ENCODE measurements at regions not wholly inside any gene's neighbourhood (a gene's known extent, or its start where the extent isn't known, plus 50 kb on each side); places are given as distances from the start of the nearest gene placed in this dataset.

GRCh38 chr2:67836866-67837265 lies 225.9 kb downstream of the C1D start:
- Histone ChIP-seq H3K27ac (0 out of 2 replicates have a peak overlapping the region, but pooled peaks have one; percentile 20), H3K9me3 (0 out of 2 replicates have a peak, but pooled peaks cover 3% of the 10 kb centered on the region), H3K9ac (no peak overlapping the region), H3K36me3 (no peaks in the 10 kb centered on the region), H3K4me1 (peaks cover 16% of the 10 kb centered on the region), H3K27me3 (no peaks in the 10 kb centered on the region), H3K4me3 (no peak overlapping the region), H3K4me2 (peak overlapping the region; percentile 67), H4K20me1 (no peaks in the 10 kb centered on the region)
- no peak for TF ChIP-seq Cebpa-rat (IDR thresholded peaks at IDR 0.05)

GRCh38 chr2:67838205-67838604 lies 224.6 kb downstream of the C1D start:
- TF ChIP-seq Cebpa-rat (IDR thresholded peaks at IDR 0.05) = no peak
- H3K4me3 ChIP-seq = no peak overlapping the region
- no peaks in the 10 kb centered on the region for H4K20me1 ChIP-seq
- H3K9me3 ChIP-seq = no peaks in the 10 kb centered on the region
- H3K36me3 ChIP-seq = no peaks in the 10 kb centered on the region
- H3K4me2 ChIP-seq = no peak overlapping the region
- H3K27me3 ChIP-seq = no peaks in the 10 kb centered on the region
- peaks cover 16% of the 10 kb centered on the region for H3K4me1 ChIP-seq
- H3K27ac ChIP-seq = no peak overlapping the region
- H3K9ac ChIP-seq = no peak overlapping the region

GRCh38 chr2:67839242-67839641 lies 223.6 kb downstream of the C1D start:
- no peaks in the 10 kb centered on the region for H3K9me3 ChIP-seq
- no peak overlapping the region for H3K9ac ChIP-seq
- H3K36me3 ChIP-seq = no peaks in the 10 kb centered on the region
- no peak overlapping the region for H3K27ac ChIP-seq
- TF ChIP-seq Cebpa-rat (IDR thresholded peaks at IDR 0.05) = no peak
- H3K27me3 ChIP-seq = no peaks in the 10 kb centered on the region
- H3K4me1 ChIP-seq = peaks cover 16% of the 10 kb centered on the region
- H3K4me3 ChIP-seq = no peak overlapping the region
- no peaks in the 10 kb centered on the region for H4K20me1 ChIP-seq
- H3K4me2 ChIP-seq = no peak overlapping the region

DNA sequence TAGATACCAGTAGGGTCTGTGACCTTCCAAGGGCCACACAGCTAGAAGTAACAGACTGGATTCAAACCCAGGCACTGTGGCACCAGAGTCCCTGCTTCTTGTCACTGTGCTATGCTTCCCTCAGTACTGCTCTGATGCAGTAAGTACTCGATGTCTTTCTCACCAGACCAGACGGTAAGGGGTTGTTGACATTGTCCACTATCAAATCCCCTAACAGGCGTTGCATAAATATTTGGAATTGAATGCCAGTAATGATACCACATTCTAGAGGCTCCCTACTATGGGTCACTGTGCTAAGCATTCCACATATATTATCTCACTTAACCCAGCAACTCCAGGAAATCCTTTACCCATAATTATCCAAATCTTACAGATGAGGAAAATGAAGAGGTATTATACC lies 223.1 kb downstream of the C1D start:
- Histone ChIP-seq H3K4me1 (peaks cover 16% of the 10 kb centered on the region), H3K9ac (no peak overlapping the region), H3K27me3 (no peaks in the 10 kb centered on the region), H4K20me1 (no peaks in the 10 kb centered on the region), H3K4me3 (no peak overlapping the region), H3K9me3 (no peaks in the 10 kb centered on the region), H3K27ac (no peak overlapping the region), H3K4me2 (no peak overlapping the region), H3K36me3 (no peaks in the 10 kb centered on the region)
- TF ChIP-seq Cebpa-rat (IDR thresholded peaks at IDR 0.05) = no peak

DNA sequence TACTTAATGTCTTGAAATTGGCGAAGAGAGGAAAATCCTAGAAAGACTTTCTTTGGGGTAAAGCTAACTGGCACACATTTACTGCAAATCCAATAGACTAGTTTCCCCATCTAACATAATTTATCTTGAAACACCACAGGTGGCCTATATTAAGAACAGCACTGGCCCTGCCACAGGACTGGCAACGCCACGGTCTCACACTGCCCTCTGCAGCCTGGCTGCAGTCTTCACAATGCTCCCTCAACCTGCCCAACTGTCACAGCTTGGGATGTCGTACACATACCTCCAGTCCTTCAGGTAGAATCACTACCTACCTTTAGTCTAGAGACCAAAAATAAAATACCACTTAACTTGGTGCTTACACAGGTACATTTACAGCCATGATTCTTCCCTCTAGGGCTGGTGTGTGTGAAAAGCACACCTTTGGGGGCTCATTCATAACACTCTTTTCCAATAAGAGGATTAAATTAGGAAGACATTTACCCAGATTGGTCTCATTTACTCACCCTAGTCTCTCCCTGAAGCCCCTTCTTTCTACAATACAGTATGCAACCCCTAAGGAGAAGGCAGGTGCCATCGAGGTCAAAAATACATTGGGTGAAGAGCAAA lies 222.2 kb downstream of the C1D start:
- H3K4me2 ChIP-seq = no peak overlapping the region
- no peaks in the 10 kb centered on the region for H3K36me3 ChIP-seq
- no peak overlapping the region for H3K27ac ChIP-seq
- peaks cover 16% of the 10 kb centered on the region for H3K4me1 ChIP-seq
- H3K9ac ChIP-seq = no peak overlapping the region
- no peaks in the 10 kb centered on the region for H4K20me1 ChIP-seq
- no peak for TF ChIP-seq Cebpa-rat (IDR thresholded peaks at IDR 0.05)
- H3K27me3 ChIP-seq = no peaks in the 10 kb centered on the region
- no peaks in the 10 kb centered on the region for H3K9me3 ChIP-seq
- no peak overlapping the region for H3K4me3 ChIP-seq

- no peaks in the 10 kb centered on the region for H3K27me3 ChIP-seq
- no peak for TF ChIP-seq Cebpa-rat (IDR thresholded peaks at IDR 0.05)
Measured at GRCh38 chr2:67841711-67842110, 221.1 kb downstream of the C1D start.

GRCh38 chr2:67842375-67842959 lies 220.3 kb downstream of the C1D start:
- Histone ChIP-seq H3K4me2 (no peak overlapping the region), H3K36me3 (no peaks in the 10 kb centered on the region), H4K20me1 (no peaks in the 10 kb centered on the region), H3K4me1 (peaks cover 1% of the 10 kb centered on the region; the same call in 1 of the 2 replicates), H3K9ac (no peak overlapping the region), H3K27ac (no peak overlapping the region), H3K4me3 (no peak overlapping the region), H3K9me3 (no peaks in the 10 kb centered on the region), H3K27me3 (no peaks in the 10 kb centered on the region)
- TF ChIP-seq Cebpa-rat (IDR thresholded peaks at IDR 0.05) = no peak

More at GRCh38 chr2:67841711-67842110, 221.1 kb downstream of the C1D start:
- H3K4me3 ChIP-seq = no peak overlapping the region
- H4K20me1 ChIP-seq = no peaks in the 10 kb centered on the region
- no peaks in the 10 kb centered on the region for H3K9me3 ChIP-seq
- H3K36me3 ChIP-seq = no peaks in the 10 kb centered on the region
- H3K4me1 ChIP-seq = peaks cover 9% of the 10 kb centered on the region
- no peak overlapping the region for H3K9ac ChIP-seq
- H3K27ac ChIP-seq = no peak overlapping the region
- H3K4me2 ChIP-seq = no peak overlapping the region

DNA sequence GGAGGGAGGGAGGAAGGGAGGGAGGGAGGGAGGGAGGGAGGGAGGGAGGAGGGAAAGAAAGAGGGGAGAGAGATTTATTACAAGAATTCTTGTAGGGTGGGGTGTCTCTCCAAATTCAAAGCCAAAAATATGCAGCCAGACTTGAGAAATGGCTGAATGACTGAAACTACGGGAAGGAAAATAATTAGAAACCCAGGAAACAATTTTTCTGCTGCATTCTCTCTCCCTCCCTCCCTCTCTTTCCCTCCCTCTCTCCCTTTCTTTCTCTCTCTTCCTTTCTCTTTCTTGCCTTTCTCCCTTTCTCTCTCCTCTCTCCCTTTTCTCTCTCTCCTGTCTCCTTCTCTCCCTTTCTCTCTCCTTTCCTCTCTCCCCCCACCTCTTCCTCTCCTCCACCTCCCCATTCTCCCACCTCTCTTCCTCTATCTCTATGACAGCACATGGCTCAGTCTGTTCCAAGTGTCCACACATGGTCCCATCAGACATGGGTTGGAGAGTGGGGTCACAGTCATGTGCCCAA lies 218.7 kb downstream of the C1D start:
- Histone ChIP-seq H3K36me3 (no peaks in the 10 kb centered on the region), H3K9ac (no peak overlapping the region), H3K27ac (no peak overlapping the region), H4K20me1 (no peaks in the 10 kb centered on the region), H3K27me3 (no peaks in the 10 kb centered on the region), H3K9me3 (no peaks in the 10 kb centered on the region), H3K4me1 (no peaks in the 10 kb centered on the region), H3K4me3 (no peak overlapping the region), H3K4me2 (no peak overlapping the region)
- no peak for TF ChIP-seq Cebpa-rat (IDR thresholded peaks at IDR 0.05)

GRCh38 chr2:67845621-67846369 lies 217.0 kb downstream of the C1D start:
- no peak for TF ChIP-seq Cebpa-rat (IDR thresholded peaks at IDR 0.05)
- H3K4me3 ChIP-seq = no peak overlapping the region
- no peak overlapping the region for H3K4me2 ChIP-seq

More at GRCh38 chr2:67845621-67846369, 217.0 kb downstream of the C1D start:
- Histone ChIP-seq H3K4me1 (no peaks in the 10 kb centered on the region), H3K9me3 (no peaks in the 10 kb centered on the region), H3K27ac (no peak overlapping the region), H3K9ac (no peak overlapping the region), H4K20me1 (no peaks in the 10 kb centered on the region), H3K36me3 (no peaks in the 10 kb centered on the region), H3K27me3 (no peaks in the 10 kb centered on the region)

Data from BLaER1 (cell line).